ENCODE measurements at regions not wholly inside any gene's neighbourhood (a gene's known extent, or its start where the extent isn't known, plus 50 kb on each side); places are given as distances from the start of the nearest gene placed in this dataset.

GRCh38 chr3:55196495-55196894 lies 268.6 kb upstream of the LRTM1 start:
- no peak overlapping the region for H3K4me3 ChIP-seq (ENCODE audit: low read length)
- DNase-seq (ENCODE audit: low read depth, low spot score) = no peak

- H3K4me3 ChIP-seq (ENCODE audit: low read length) = no peak overlapping the region
- no peak for DNase-seq (ENCODE audit: low read depth, low spot score)
Observed at GRCh38 chr3:55194376-55194775, 266.5 kb upstream of the LRTM1 start.

GRCh38 chr3:55191911-55192775 lies 264.3 kb upstream of the LRTM1 start:
- no peak for DNase-seq (ENCODE audit: low read depth, low spot score)

GRCh38 chr3:55190331-55190730 lies 262.5 kb upstream of the LRTM1 start:
- no peak for DNase-seq (ENCODE audit: low read depth, low spot score)

More at GRCh38 chr3:55191911-55192775, 264.3 kb upstream of the LRTM1 start:
- H3K4me3 ChIP-seq (ENCODE audit: low read length) = no peak overlapping the region

GRCh38 chr3:55189359-55189801 lies 261.5 kb upstream of the LRTM1 start:
- H3K4me3 ChIP-seq (ENCODE audit: low read length) = no peak overlapping the region
- no peak for DNase-seq (ENCODE audit: low read depth, low spot score)

More at GRCh38 chr3:55190331-55190730, 262.5 kb upstream of the LRTM1 start:
- no peak overlapping the region for H3K4me3 ChIP-seq (ENCODE audit: low read length)

GRCh38 chr3:55185380-55185779 lies 257.5 kb upstream of the LRTM1 start:
- DNase-seq (ENCODE audit: low read depth, low spot score) = no peak
- no peak overlapping the region for H3K4me3 ChIP-seq (ENCODE audit: low read length)

GRCh38 chr3:55183201-55183600 lies 255.3 kb upstream of the LRTM1 start:
- no peak for DNase-seq (ENCODE audit: low read depth, low spot score)
- no peak overlapping the region for H3K4me3 ChIP-seq (ENCODE audit: low read length)

GRCh38 chr3:55180936-55181535 lies 253.2 kb upstream of the LRTM1 start:
- no peak overlapping the region for H3K4me3 ChIP-seq (ENCODE audit: low read length)
- peak; percentile 21 for DNase-seq (ENCODE audit: low read depth, low spot score)

- H3K4me3 ChIP-seq (ENCODE audit: low read length) = no peak overlapping the region
- no peak for DNase-seq (ENCODE audit: low read depth, low spot score)
Observed at GRCh38 chr3:55180161-55180560, 252.3 kb upstream of the LRTM1 start.

- H3K4me3 ChIP-seq (ENCODE audit: low read length) = no peak overlapping the region
- no peak for DNase-seq (ENCODE audit: low read depth, low spot score)
Observed at GRCh38 chr3:55178336-55178735, 250.5 kb upstream of the LRTM1 start.

- no peak overlapping the region for H3K4me3 ChIP-seq (ENCODE audit: low read length)
- DNase-seq (ENCODE audit: low read depth, low spot score) = no peak
Observed at GRCh38 chr3:55177749-55178148, 249.9 kb upstream of the LRTM1 start.

GRCh38 chr3:55175423-55175822 lies 247.6 kb upstream of the LRTM1 start:
- no peak for DNase-seq (ENCODE audit: low read depth, low spot score)

GRCh38 chr3:55174747-55175146 lies 246.9 kb upstream of the LRTM1 start:
- no peak for DNase-seq (ENCODE audit: low read depth, low spot score)
- H3K4me3 ChIP-seq (ENCODE audit: low read length) = no peak overlapping the region

More at GRCh38 chr3:55175423-55175822, 247.6 kb upstream of the LRTM1 start:
- H3K4me3 ChIP-seq (ENCODE audit: low read length) = no peak overlapping the region

- no peak for DNase-seq (ENCODE audit: low read depth, low spot score)
- no peak overlapping the region for H3K4me3 ChIP-seq (ENCODE audit: low read length)
Observed at GRCh38 chr3:55173504-55173903, 245.6 kb upstream of the LRTM1 start.

- DNase-seq (ENCODE audit: low read depth, low spot score) = no peak
- no peak overlapping the region for H3K4me3 ChIP-seq (ENCODE audit: low read length)
Observed at GRCh38 chr3:55172913-55173312, 245.1 kb upstream of the LRTM1 start.

GRCh38 chr3:55170444-55170843 lies 242.6 kb upstream of the LRTM1 start:
- H3K4me3 ChIP-seq (ENCODE audit: low read length) = no peak overlapping the region
- no peak for DNase-seq (ENCODE audit: low read depth, low spot score)

GRCh38 chr3:55169608-55170072 lies 241.8 kb upstream of the LRTM1 start:
- DNase-seq (ENCODE audit: low read depth, low spot score) = no peak
- H3K4me3 ChIP-seq (ENCODE audit: low read length) = no peak overlapping the region

GRCh38 chr3:55169161-55169560 lies 241.3 kb upstream of the LRTM1 start:
- DNase-seq (ENCODE audit: low read depth, low spot score) = no peak
- H3K4me3 ChIP-seq (ENCODE audit: low read length) = no peak overlapping the region

GRCh38 chr3:55167586-55168317 lies 239.9 kb upstream of the LRTM1 start:
- no peak for DNase-seq (ENCODE audit: low read depth, low spot score)

More at GRCh38 chr3:55167586-55168317, 239.9 kb upstream of the LRTM1 start:
- no peak overlapping the region for H3K4me3 ChIP-seq (ENCODE audit: low read length)
